ENCODE measurements at regions not wholly inside any gene's neighbourhood (a gene's known extent, or its start where the extent isn't known, plus 50 kb on each side); places are given as distances from the start of the nearest gene placed in this dataset.

DNA sequence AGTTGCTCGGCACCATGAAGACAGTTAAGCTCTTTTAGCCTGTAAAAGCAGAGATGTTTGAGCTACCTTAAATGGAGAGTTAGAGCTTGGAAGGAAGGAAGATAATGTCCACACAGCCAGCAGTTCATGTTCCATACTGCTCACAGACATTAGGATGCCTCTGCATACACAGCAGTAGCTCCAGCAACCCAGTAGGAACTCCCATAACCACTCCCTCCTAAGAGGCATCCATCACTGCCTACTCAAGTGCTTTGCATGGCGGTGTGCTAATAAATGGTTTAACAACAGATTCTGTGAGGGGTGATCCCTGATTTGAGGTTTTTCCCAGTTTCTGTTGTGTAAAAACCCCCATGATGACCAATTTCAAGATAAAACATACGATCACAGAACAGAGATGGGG, 286.4 kb downstream of the HACE1 start:
- no peaks in the 10 kb centered on the region for H3K9me3 Mint-ChIP-seq

DNA sequence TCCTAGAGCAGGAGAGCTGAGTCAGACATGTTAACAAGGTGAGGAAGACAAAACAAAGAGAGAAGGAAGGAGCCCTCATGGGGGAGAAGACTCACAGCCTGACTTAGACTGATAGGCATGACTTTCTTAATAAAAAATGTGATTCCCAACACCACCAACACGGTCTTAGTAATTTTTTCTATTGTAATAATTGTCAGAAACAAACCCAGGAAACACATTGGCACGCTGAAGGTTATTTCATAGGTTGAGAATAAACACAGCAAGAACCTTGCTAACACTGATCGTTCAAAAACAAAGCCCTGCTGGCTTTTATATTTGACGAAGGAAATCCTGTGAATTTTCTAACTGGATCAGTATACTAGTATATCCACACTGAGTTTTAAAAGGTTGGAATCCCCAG, 286.8 kb downstream of the HACE1 start:
- TF ChIP-seq, protein P1, sequence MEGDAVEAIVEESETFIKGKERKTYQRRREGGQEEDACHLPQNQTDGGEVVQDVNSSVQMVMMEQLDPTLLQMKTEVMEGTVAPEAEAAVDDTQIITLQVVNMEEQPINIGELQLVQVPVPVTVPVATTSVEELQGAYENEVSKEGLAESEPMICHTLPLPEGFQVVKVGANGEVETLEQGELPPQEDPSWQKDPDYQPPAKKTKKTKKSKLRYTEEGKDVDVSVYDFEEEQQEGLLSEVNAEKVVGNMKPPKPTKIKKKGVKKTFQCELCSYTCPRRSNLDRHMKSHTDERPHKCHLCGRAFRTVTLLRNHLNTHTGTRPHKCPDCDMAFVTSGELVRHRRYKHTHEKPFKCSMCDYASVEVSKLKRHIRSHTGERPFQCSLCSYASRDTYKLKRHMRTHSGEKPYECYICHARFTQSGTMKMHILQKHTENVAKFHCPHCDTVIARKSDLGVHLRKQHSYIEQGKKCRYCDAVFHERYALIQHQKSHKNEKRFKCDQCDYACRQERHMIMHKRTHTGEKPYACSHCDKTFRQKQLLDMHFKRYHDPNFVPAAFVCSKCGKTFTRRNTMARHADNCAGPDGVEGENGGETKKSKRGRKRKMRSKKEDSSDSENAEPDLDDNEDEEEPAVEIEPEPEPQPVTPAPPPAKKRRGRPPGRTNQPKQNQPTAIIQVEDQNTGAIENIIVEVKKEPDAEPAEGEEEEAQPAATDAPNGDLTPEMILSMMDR (conservative IDR thresholded peaks at IDR 0.05): no peak
- Mint-ChIP-seq H3K4me3 (no peak overlapping the region), H3K9me3 (no peaks in the 10 kb centered on the region), H3K27me3 (no peaks in the 10 kb centered on the region), H3K4me1 (ENCODE audit: unreplicated experiment) (no peaks in the 10 kb centered on the region), H3K27ac (no peak overlapping the region), H3K36me3 (no peaks in the 10 kb centered on the region)
- DNase-seq (ENCODE audit: extremely low spot score, unreplicated experiment): no peak

More for the DNA sequence above, 286.4 kb downstream of the HACE1 start:
- Mint-ChIP-seq H3K4me3 (no peak overlapping the region), H3K27ac (no peak overlapping the region), H3K27me3 (no peaks in the 10 kb centered on the region), H3K36me3 (no peaks in the 10 kb centered on the region), H3K4me1 (ENCODE audit: unreplicated experiment) (no peaks in the 10 kb centered on the region)
- no peak for DNase-seq (ENCODE audit: extremely low spot score, unreplicated experiment)
- TF ChIP-seq, protein P1 (conservative IDR thresholded peaks at IDR 0.05): no peak

DNA sequence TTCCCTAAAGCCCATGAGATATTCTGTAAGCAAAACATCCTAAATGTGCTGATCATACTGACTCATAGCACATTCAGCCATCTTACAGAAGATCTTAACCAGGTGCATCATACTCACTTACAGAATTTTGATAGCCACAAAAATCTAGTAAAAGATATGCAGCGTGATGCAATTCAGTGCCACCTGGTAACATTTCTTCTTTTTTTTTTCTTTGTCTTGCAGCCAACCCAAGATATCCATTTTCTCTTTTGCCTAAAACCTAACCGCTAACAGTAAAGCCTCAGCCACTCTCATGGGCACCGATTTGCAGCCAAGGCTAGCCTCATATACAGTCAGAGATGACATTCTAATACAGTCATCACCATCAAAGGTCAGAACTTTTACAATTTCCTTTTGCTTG, 293.3 kb downstream of the HACE1 start:
- Mint-ChIP-seq H3K27ac (no peak overlapping the region), H3K36me3 (no peaks in the 10 kb centered on the region), H3K4me3 (no peak overlapping the region), H3K27me3 (no peaks in the 10 kb centered on the region), H3K4me1 (ENCODE audit: unreplicated experiment) (no peaks in the 10 kb centered on the region), H3K9me3 (no peaks in the 10 kb centered on the region)
- TF ChIP-seq, protein P1 (conservative IDR thresholded peaks at IDR 0.05): no peak
- DNase-seq (ENCODE audit: extremely low spot score, unreplicated experiment): no peak

DNA sequence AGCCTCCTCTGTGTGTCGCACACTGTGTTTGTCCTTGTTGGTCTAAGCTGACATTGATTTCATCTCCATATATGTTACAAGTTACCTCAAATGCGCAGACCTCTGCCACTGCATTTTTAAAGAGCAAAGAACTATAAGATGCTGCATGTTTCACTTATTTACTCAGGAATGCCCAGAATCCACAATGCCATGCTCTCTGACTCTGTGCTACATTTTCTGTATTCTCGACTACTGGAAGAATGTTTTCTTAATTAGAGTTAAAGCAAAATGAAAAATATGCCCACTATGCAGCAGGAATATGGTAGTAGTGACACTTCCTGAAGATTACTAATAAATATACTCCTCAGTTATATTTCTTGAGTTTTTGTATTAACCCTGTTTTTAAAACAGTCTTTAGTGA, 296.4 kb downstream of the HACE1 start:
- Mint-ChIP-seq H3K27me3 (no peaks in the 10 kb centered on the region), H3K27ac (no peak overlapping the region), H3K4me1 (ENCODE audit: unreplicated experiment) (no peaks in the 10 kb centered on the region), H3K4me3 (no peak overlapping the region), H3K9me3 (no peaks in the 10 kb centered on the region), H3K36me3 (no peaks in the 10 kb centered on the region)
- DNase-seq (ENCODE audit: extremely low spot score, unreplicated experiment): no peak
- TF ChIP-seq, protein P1 (conservative IDR thresholded peaks at IDR 0.05): no peak

DNA sequence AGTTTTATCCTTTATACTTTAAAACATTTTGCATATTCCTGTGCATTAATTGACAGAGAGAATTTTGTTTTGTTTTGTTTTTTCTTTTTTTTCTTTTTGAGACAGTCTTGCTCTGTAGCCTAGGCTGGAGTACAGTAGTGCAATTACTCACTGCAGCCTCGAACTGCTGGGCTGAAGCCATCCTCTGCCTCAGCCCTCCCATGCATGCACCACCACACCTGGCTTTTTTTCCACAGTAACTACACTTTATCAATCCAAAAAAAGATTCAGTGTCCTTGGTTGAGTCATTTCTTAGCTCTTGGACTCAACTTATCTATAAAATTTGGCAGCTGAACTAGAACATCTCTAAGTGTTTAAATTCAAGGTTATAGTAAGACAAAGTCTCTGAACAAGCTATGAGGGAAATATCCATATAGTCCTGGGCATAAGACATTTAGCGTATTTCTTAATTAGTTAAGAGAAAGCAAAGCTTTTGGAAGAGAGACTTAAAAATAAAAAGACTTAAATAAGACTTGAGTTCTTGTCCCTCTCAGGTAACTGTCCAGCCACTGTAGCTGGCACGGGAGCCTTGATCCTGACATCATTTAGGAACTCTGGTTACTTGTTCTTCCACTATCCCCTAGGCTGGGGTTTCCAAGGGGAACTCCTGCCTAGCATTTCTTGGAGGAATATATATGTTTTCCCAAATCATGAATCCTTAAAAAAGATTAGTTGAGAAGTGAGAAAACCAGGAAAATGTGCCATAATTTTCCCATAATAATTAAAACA, 300.1 kb downstream of the HACE1 start:
- Mint-ChIP-seq H3K27ac (no peak overlapping the region), H3K27me3 (no peaks in the 10 kb centered on the region), H3K36me3 (no peaks in the 10 kb centered on the region), H3K4me1 (ENCODE audit: unreplicated experiment) (peaks cover 3% of the 10 kb centered on the region), H3K9me3 (no peaks in the 10 kb centered on the region), H3K4me3 (no peak overlapping the region)
- TF ChIP-seq, protein P1 (conservative IDR thresholded peaks at IDR 0.05): no peak
- DNase-seq (ENCODE audit: extremely low spot score, unreplicated experiment): no peak

All from type B pancreatic cell (in vitro differentiated cells).